ENCODE measurements at regions not wholly inside any gene's neighbourhood (a gene's known extent, or its start where the extent isn't known, plus 50 kb on each side); places are given as distances from the start of the nearest gene placed in this dataset.

DNA sequence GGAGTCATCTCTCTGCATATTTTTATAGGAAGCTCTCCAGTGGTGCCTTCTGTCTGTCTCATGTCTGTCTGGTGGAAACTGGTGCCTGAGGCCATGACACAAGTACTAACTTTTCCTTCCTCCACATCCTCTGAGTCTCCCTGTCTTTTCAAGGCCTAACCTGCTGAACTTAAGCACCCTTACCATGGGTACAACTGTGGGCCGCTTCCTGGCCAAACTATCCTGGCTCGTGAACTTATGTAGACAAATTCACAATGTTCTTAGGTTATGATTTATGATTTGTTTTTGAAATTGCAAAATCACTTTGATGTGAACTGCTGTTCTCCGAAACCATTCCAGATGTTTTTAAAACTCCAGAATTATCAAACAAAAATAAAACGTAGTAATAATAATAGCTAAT, 804.5 kb upstream of the POU3F3 start:
- no peak overlapping the region for H3K4me3 ChIP-seq (ENCODE audit: low read depth, low read length)
- DNase-seq (ENCODE audit: low read depth), result no peak
- TF ChIP-seq CTCF (conservative IDR thresholded peaks at IDR 0.05; ENCODE audit: low read depth, low read length), result no peak

- no peak for TF ChIP-seq CTCF (conservative IDR thresholded peaks at IDR 0.05; ENCODE audit: low read depth, low read length)
- no peak for DNase-seq (ENCODE audit: low read depth)
- H3K4me3 ChIP-seq (ENCODE audit: low read depth, low read length), result no peak overlapping the region
Measured at GRCh38 chr2:104049981-104050380, 803.9 kb upstream of the POU3F3 start.

GRCh38 chr2:104050656-104051242, 803.2 kb upstream of the POU3F3 start:
- no peak for TF ChIP-seq CTCF (conservative IDR thresholded peaks at IDR 0.05; ENCODE audit: low read depth, low read length)
- no peak for DNase-seq (ENCODE audit: low read depth)
- no peak overlapping the region for H3K4me3 ChIP-seq (ENCODE audit: low read depth, low read length)

GRCh38 chr2:104051766-104052165, 802.1 kb upstream of the POU3F3 start:
- no peak for DNase-seq (ENCODE audit: low read depth)
- no peak overlapping the region for H3K4me3 ChIP-seq (ENCODE audit: low read depth, low read length)
- TF ChIP-seq CTCF (conservative IDR thresholded peaks at IDR 0.05; ENCODE audit: low read depth, low read length), result no peak

GRCh38 chr2:104052356-104052755, 801.6 kb upstream of the POU3F3 start:
- no peak overlapping the region for H3K4me3 ChIP-seq (ENCODE audit: low read depth, low read length)
- no peak for TF ChIP-seq CTCF (conservative IDR thresholded peaks at IDR 0.05; ENCODE audit: low read depth, low read length)

GRCh38 chr2:104056451-104056850, 797.5 kb upstream of the POU3F3 start:
- DNase-seq (ENCODE audit: low read depth), result no peak
- no peak overlapping the region for H3K4me3 ChIP-seq (ENCODE audit: low read depth, low read length)
- no peak for TF ChIP-seq CTCF (conservative IDR thresholded peaks at IDR 0.05; ENCODE audit: low read depth, low read length)

More at GRCh38 chr2:104052356-104052755, 801.6 kb upstream of the POU3F3 start:
- DNase-seq (ENCODE audit: low read depth), result no peak

DNA sequence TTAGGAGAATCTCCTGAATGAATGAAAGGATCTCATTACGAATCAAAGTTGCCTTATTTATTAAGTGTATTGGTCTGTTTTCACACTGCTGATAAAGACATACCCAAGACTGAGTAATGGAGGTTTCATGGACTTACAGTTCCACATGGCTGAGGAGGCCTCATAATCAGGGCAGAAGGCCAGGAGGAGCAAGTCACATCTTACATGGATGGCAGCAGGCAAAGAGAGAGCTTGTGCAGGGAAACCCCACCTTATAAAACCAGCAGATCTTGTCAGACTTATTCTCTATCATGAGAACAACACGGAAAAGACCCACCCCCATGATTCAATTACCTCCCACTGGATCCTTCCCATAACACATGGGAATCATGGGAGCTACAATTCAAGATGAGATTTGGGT, 785.2 kb upstream of the POU3F3 start:
- no peak for TF ChIP-seq CTCF (conservative IDR thresholded peaks at IDR 0.05; ENCODE audit: low read depth, low read length)
- no peak for DNase-seq (ENCODE audit: low read depth)
- no peak overlapping the region for H3K4me3 ChIP-seq (ENCODE audit: low read depth, low read length)

All from choroid plexus epithelial cell (primary cell).